DOHH2 (cell line): ENCODE measurements at regions not wholly inside any gene's neighbourhood (a gene's known extent, or its start where the extent isn't known, plus 50 kb on each side); places are given as distances from the start of the nearest gene placed in this dataset.
"Not testable (repeated sequence)": the region's sequence is repeated elsewhere in the genome, so short reads cannot be mapped to it uniquely, and the experiment has no call there.

Source experiments
- CTCF ChIP-seq: fragments of 200-600 bp; sonication (generic); IDR thresholded peaks from one replicate; pipeline ENCODE4 v1.5.1; 2014; ENCODE audit warnings: antibody characterized with exemption, mild to moderate bottlenecking, low read depth, low read length; ENCODE audit not compliant: poor library complexity, severe bottlenecking
- EZH2phosphoT487 ChIP-seq: fragments of 200-600 bp; sonication (generic); IDR thresholded peaks from 2 replicates; pipeline ENCODE4 v1.6.1; 2017; ENCODE audit warnings: borderline replicate concordance, mild to moderate bottlenecking, antibody characterized with exemption, low read length, moderate library complexity, mixed read lengths

- not testable (repeated sequence) for TF ChIP-seq CTCF, EZH2phosphoT487
Measured at GRCh38 chrX:45503787-45504362, 303.2 kb upstream of the DIPK2B start.
